KMS-11 (cell line): ENCODE measurements at regions not wholly inside any gene's neighbourhood (a gene's known extent, or its start where the extent isn't known, plus 50 kb on each side); places are given as distances from the start of the nearest gene placed in this dataset.

Source experiments
- H2AFZ ChIP-seq: fragments of 200-600 bp; sonication (generic); 2 replicates; pipeline ENCODE4 v1.6.1; 2016; ENCODE audit warnings: antibody characterized with exemption, mixed run types, low read depth
- H3K27ac ChIP-seq: fragments of 200-600 bp; sonication (generic); 2 replicates; pipeline ENCODE4 v1.6.1; 2016; ENCODE audit warnings: mild to moderate bottlenecking, mixed run types
- H3K27me3 ChIP-seq: fragments of 200-600 bp; sonication (generic); 2 replicates; pipeline ENCODE4 v1.6.1; 2017; ENCODE audit warnings: mild to moderate bottlenecking, low read depth, mixed run types, moderate library complexity; ENCODE audit not compliant: insufficient read depth
- H3K36me3 ChIP-seq: fragments of 200-600 bp; sonication (generic); 2 replicates; pipeline ENCODE4 v1.6.1; 2017; ENCODE audit warnings: mild to moderate bottlenecking, mixed run types; ENCODE audit not compliant: insufficient read depth
- H3K4me1 ChIP-seq: fragments of 200-600 bp; sonication (generic); 2 replicates; pipeline ENCODE4 v1.6.1; 2016; ENCODE audit warnings: mild to moderate bottlenecking, low read depth, mixed run types; ENCODE audit not compliant: poor library complexity, severe bottlenecking
- H3K4me2 ChIP-seq: fragments of 200-600 bp; sonication (generic); 2 replicates; pipeline ENCODE4 v1.7.0; 2016; ENCODE audit warnings: mild to moderate bottlenecking, mixed run types
- H3K4me3 ChIP-seq: fragments of 200-600 bp; sonication (generic); IDR thresholded peaks from 2 replicates; pipeline ENCODE4 v1.6.1; 2017; ENCODE audit warnings: low read depth, low read length, mixed read lengths; ENCODE audit not compliant: insufficient read depth
- H3K79me2 ChIP-seq: fragments of 200-600 bp; sonication (generic); 2 replicates; pipeline ENCODE4 v1.6.1; 2016; ENCODE audit warnings: low read depth, mixed run types; ENCODE audit not compliant: insufficient read depth
- H3K9ac ChIP-seq: fragments of 200-600 bp; sonication (generic); 2 replicates; pipeline ENCODE4 v1.6.1; 2016; ENCODE audit warnings: mild to moderate bottlenecking, mixed run types
- H4K20me1 ChIP-seq: fragments of 200-600 bp; sonication (generic); 2 replicates; pipeline ENCODE4 v1.6.1; 2016; ENCODE audit warnings: mild to moderate bottlenecking, mixed run types; ENCODE audit not compliant: insufficient read depth
- CTCF ChIP-seq: fragments of 200-600 bp; sonication (generic); conservative IDR thresholded peaks from 2 replicates; pipeline ENCODE4 v1.6.1; 2017; ENCODE audit warnings: low read depth, mild to moderate bottlenecking, antibody characterized with exemption, low read length, moderate library complexity, mixed read lengths

GRCh38 chr2:12980817-12981216 lies 264.1 kb downstream of the TRIB2 start:
- H3K4me3 ChIP-seq, result no peak overlapping the region
- no peaks in the 10 kb centered on the region for H3K4me1 ChIP-seq
- no peak overlapping the region for H3K9ac ChIP-seq
- H3K4me2 ChIP-seq, result no peak overlapping the region
- H3K36me3 ChIP-seq, result no peaks in the 10 kb centered on the region
- TF ChIP-seq CTCF, result no peak
- H3K27ac ChIP-seq, result no peak overlapping the region
- no peaks in the 10 kb centered on the region for H3K79me2 ChIP-seq
- H3K27me3 ChIP-seq, result no peaks in the 10 kb centered on the region
- no peak overlapping the region for H2AFZ ChIP-seq
- H4K20me1 ChIP-seq, result no peaks in the 10 kb centered on the region

GRCh38 chr2:12982149-12982584 lies 265.4 kb downstream of the TRIB2 start:
- Histone ChIP-seq H3K9ac (no peak overlapping the region), H3K27me3 (no peaks in the 10 kb centered on the region), H3K4me1 (no peaks in the 10 kb centered on the region), H3K36me3 (no peaks in the 10 kb centered on the region), H3K4me2 (no peak overlapping the region), H3K27ac (no peak overlapping the region), H3K79me2 (no peaks in the 10 kb centered on the region), H2AFZ (no peak overlapping the region), H4K20me1 (no peaks in the 10 kb centered on the region), H3K4me3 (no peak overlapping the region)
- no peak for TF ChIP-seq CTCF

GRCh38 chr2:12987246-12987645 lies 270.5 kb downstream of the TRIB2 start:
- Histone ChIP-seq H3K4me1 (no peaks in the 10 kb centered on the region), H3K4me2 (no peak overlapping the region), H3K36me3 (no peaks in the 10 kb centered on the region), H4K20me1 (no peaks in the 10 kb centered on the region), H3K4me3 (no peak overlapping the region), H3K27me3 (no peaks in the 10 kb centered on the region), H2AFZ (no peak overlapping the region), H3K27ac (no peak overlapping the region), H3K9ac (no peak overlapping the region), H3K79me2 (no peaks in the 10 kb centered on the region)
- TF ChIP-seq CTCF, result no peak

GRCh38 chr2:12988279-12988678 lies 271.5 kb downstream of the TRIB2 start:
- no peaks in the 10 kb centered on the region for H3K4me1 ChIP-seq
- H4K20me1 ChIP-seq, result no peaks in the 10 kb centered on the region
- no peaks in the 10 kb centered on the region for H3K79me2 ChIP-seq
- no peak for TF ChIP-seq CTCF
- no peak overlapping the region for H3K4me2 ChIP-seq
- H2AFZ ChIP-seq, result no peak overlapping the region
- H3K36me3 ChIP-seq, result no peaks in the 10 kb centered on the region
- no peak overlapping the region for H3K9ac ChIP-seq
- no peak overlapping the region for H3K4me3 ChIP-seq
- H3K27me3 ChIP-seq, result no peaks in the 10 kb centered on the region
- H3K27ac ChIP-seq, result no peak overlapping the region
